ENCODE measurements at regions not wholly inside any gene's neighbourhood (a gene's known extent, or its start where the extent isn't known, plus 50 kb on each side); places are given as distances from the start of the nearest gene placed in this dataset.

- H3K27ac ChIP-seq (ENCODE audit: insufficient read depth, low read depth, low read length): no peak overlapping the region
- TF ChIP-seq POLR2AphosphoS5 (IDR thresholded peaks at IDR 0.05; ENCODE audit: insufficient read depth, low read depth, low read length) (no peak), MAX (IDR thresholded peaks at IDR 0.05; ENCODE audit: insufficient read depth, insufficient read length) (no peak), MYC (IDR thresholded peaks at IDR 0.05; ENCODE audit: low read depth, low read length) (no peak), EZH2 (IDR thresholded peaks at IDR 0.05; ENCODE audit: borderline replicate concordance, low read depth, low read length, severe bottlenecking) (no peak), FOS (IDR thresholded peaks at IDR 0.05; ENCODE audit: borderline replicate concordance, insufficient read depth, low read length) (no peak), JUN (IDR thresholded peaks at IDR 0.05; ENCODE audit: borderline replicate concordance, insufficient read depth, insufficient read length, low read depth) (no peak), CTCF (IDR thresholded peaks at IDR 0.05; ENCODE audit: extremely low read depth in 1 of 2, insufficient read depth in 1 of 2, low read depth in 1 of 2, low read length in 2 of 2) (no peak), GATA2 (IDR thresholded peaks at IDR 0.05; ENCODE audit: insufficient read depth, insufficient read length, low read depth, low read length) (no peak), POLR2A (IDR thresholded peaks at IDR 0.05; ENCODE audit: low read depth, low read length) (no peak)
- CTCF ChIA-PET: interaction anchor here (1.8 kb wide), 1 partner anchor 7 kb away, joined by 6 read pairs; no protein-coding TSS in a partner anchor
- H3K9me3 ChIP-seq (replicated peaks; ENCODE audit: control insufficient read depth, insufficient read depth, low read length): no peaks in the 10 kb centered on the region
- DNase-seq (ENCODE audit: low read depth, low spot score) (no peak), FAIRE-seq (no peak)
- H4K20me1 ChIP-seq (replicated peaks; ENCODE audit: control insufficient read depth, extremely low read depth, insufficient read depth, low read length): no peaks in the 10 kb centered on the region
- H3K9ac ChIP-seq (replicated peaks; ENCODE audit: extremely low read depth, insufficient read depth, low read length): no peak overlapping the region
- no peaks in the 10 kb centered on the region for H3K79me2 ChIP-seq (ENCODE audit: control insufficient read depth, insufficient read depth, low read length)
- POLR2A ChIA-PET: no interaction called here
- H3K4me3 ChIP-seq (replicated peaks in 1 of 3; ENCODE audit: insufficient read depth in 1 of 3, low read depth in 1 of 3, low read length in 3 of 3): no peak overlapping the region
- intact Hi-C loops (cut with micrococcal nuclease) (loop anchor here (10.0 kb wide), 1 partner anchor 1118 kb away; the partner anchor contains the start of gene NPAS3), dilution Hi-C loops (cut with MboI; ENCODE audit: extremely low pct_ligation_motif_present, low sequenced_read_pairs) (no loop called here)
- BruUV-seq (replicated peaks): no TSS peak
- peaks cover 7% of the 10 kb centered on the region for H3K4me1 ChIP-seq (ENCODE audit: control insufficient read depth, extremely low read depth, insufficient read depth, low read length)
- no peak overlapping the region for H2AFZ ChIP-seq (ENCODE audit: low read depth, low read length)
- no peaks in the 10 kb centered on the region for H3K9me1 ChIP-seq (replicated peaks; ENCODE audit: control insufficient read depth, extremely low read depth, insufficient read depth, low read length)
- no peaks in the 10 kb centered on the region for H3K27me3 ChIP-seq (ENCODE audit: control insufficient read depth in 2 of 2, insufficient read depth in 2 of 2, low read length in 2 of 2)
- H3K4me2 ChIP-seq (ENCODE audit: insufficient read depth, low read length): no peak overlapping the region
- H3K36me3 ChIP-seq (ENCODE audit: control insufficient read depth in 2 of 2, extremely low read depth in 1 of 2, insufficient read depth in 2 of 2, low read length in 2 of 2): no peaks in the 10 kb centered on the region
Measured at GRCh38 chr14:34052658-34053014, 101.8 kb upstream of the EGLN3 start.

Measured in endothelial cell of umbilical vein (primary cell).